Transverse colon (tissue), 4 donors: ENCODE measurements at regions not wholly inside any gene's neighbourhood (a gene's known extent, or its start where the extent isn't known, plus 50 kb on each side); places are given as distances from the start of the nearest gene placed in this dataset.

Source experiments
- DNase-seq: peaks from one replicate; pipeline ENCODE4 v3.0.0-alpha.2; 2019
- H3K27ac ChIP-seq, 4 donors: fragments of 200-600 bp; sonication (generic); 2 replicates each; pipeline ENCODE4 v1.5.1; 2016 to 2018; ENCODE audit warnings: inconsistent platforms in 4 of 4
- H3K27me3 ChIP-seq: fragments of 200-600 bp; sonication (generic); 2 replicates; pipeline ENCODE4 v1.5.1; 2017; ENCODE audit warnings: inconsistent platforms
- H3K36me3 ChIP-seq, 4 donors: fragments of 200-600 bp; sonication (generic); 2 replicates each; pipeline ENCODE4 v1.5.1; 2017 to 2019; ENCODE audit warnings: inconsistent platforms in 4 of 4
- H3K4me1 ChIP-seq, 4 donors: fragments of 200-600 bp; sonication (generic); 2 replicates each; pipeline ENCODE4 v1.5.1; 2017 to 2020; ENCODE audit warnings: inconsistent platforms in 4 of 4
- H3K4me3 ChIP-seq, 4 donors: fragments of 200-600 bp; sonication (generic); 1 replicate in 1 of 4; 2 replicates in 3 of 4; pipeline versions ENCODE4 v1.5.1 to v1.6.1; 2017 to 2019; ENCODE audit warnings: inconsistent platforms in 4 of 4
- H3K9me3 ChIP-seq, 2 donors: fragments of 200-600 bp; sonication (generic); 2 replicates each; pipeline ENCODE4 v1.5.1; 2017 to 2019; ENCODE audit warnings: inconsistent platforms in 2 of 2
- CTCF ChIP-seq, 5 experiments: fragments of 200-600 bp in 3 of 5; fragments of 450-650 bp in 2 of 5; sonication (generic) in 3 of 5; IDR thresholded peaks; 1 replicate in 2 of 5; 2 replicates in 3 of 5; pipeline ENCODE4 v1.5.1; 2016 to 2017; ENCODE audit warnings: antibody characterized with exemption in 5 of 5, inconsistent platforms in 3 of 5, mild to moderate bottlenecking in 2 of 5, moderate library complexity in 1 of 5
- EP300 ChIP-seq: sonication (generic); formaldehyde crosslinking; IDR thresholded peaks from one replicate; pipeline ENCODE4 v1.6.1; 2017; ENCODE audit warnings: antibody characterized with exemption, low read depth
- POLR2A ChIP-seq: fragments of 450-650 bp; IDR thresholded peaks from one replicate; pipeline ENCODE4 v1.6.1; 2016; ENCODE audit warnings: antibody characterized with exemption, mild to moderate bottlenecking, moderate library complexity
- POLR2AphosphoS5 ChIP-seq, 3 donors: sonication (generic); formaldehyde crosslinking; IDR thresholded peaks; one replicate each; pipeline ENCODE4 v1.6.1; 2016; ENCODE audit warnings: antibody characterized with exemption in 3 of 3
- WGBS, 2 donors: methylation state at CpG; one replicate each; pipeline ENCODE4 v1.1.5; 2018; ENCODE audit warnings: low coverage in 1 of 2; 5-methylcytosine and 5-hydroxymethylcytosine counted together
- in situ Hi-C, 4 donors: fragments of 200-750 bp; cut with MboI; loops; one replicate each; pipeline versions ENCODE4 v1.15.0 to v1.15.1; 2017; ENCODE audit warnings: low sequenced_read_pairs in 3 of 4, low pct_ligation_motif_present in 1 of 4, low pct_unique_long_range_greater_than_20kb in 1 of 4
- intact Hi-C: fragments of 100-400 bp; cut with DNase I; formaldehyde crosslinking; loops from one replicate; pipeline ENCODE4 v1.15.1; 2023; ENCODE audit warnings: low total_unique reads

- 34 to 46% methylated on average over 7 of the region's 7 CpGs for WGBS, 2 donors
- no peak overlapping the region for H3K4me3 ChIP-seq
- in situ Hi-C loops = no loop called here
These were observed 434.9 kb upstream of the PABPC4L start for GRCh38 chr4:134636338-134637051.

GRCh38 chr4:134634301-134634700 is 432.7 kb upstream of the PABPC4L start:
- intact Hi-C loops = no loop called here
- WGBS, 2 donors = 59 to 67% methylated on average over 7 of the region's 7 CpGs
- in situ Hi-C loops = no loop called here

More at GRCh38 chr4:134636338-134637051, 434.9 kb upstream of the PABPC4L start:
- DNase-seq = no peak
- no peaks in the 10 kb centered on the region for H3K4me1 ChIP-seq
- no peaks in the 10 kb centered on the region for H3K9me3 ChIP-seq
- no peaks in the 10 kb centered on the region for H3K36me3 ChIP-seq
- H3K27me3 ChIP-seq = no peaks in the 10 kb centered on the region
- intact Hi-C loops = no loop called here
- TF ChIP-seq POLR2AphosphoS5 (IDR thresholded peaks at IDR 0.05) = no peak
- no peak for TF ChIP-seq EP300
- no peak for TF ChIP-seq CTCF (IDR thresholded peaks at IDR 0.05)
- no peak for TF ChIP-seq POLR2A
- H3K27ac ChIP-seq = no peak overlapping the region

GRCh38 chr4:134632056-134632455 is 430.5 kb upstream of the PABPC4L start:
- no peaks in the 10 kb centered on the region for H3K36me3 ChIP-seq
- no peaks in the 10 kb centered on the region for H3K27me3 ChIP-seq
- 88% methylated on average over 1 of the region's 1 CpG for WGBS, 2 donors
- TF ChIP-seq EP300 (no peak), POLR2AphosphoS5 (IDR thresholded peaks at IDR 0.05) (no peak), POLR2A (no peak), CTCF (IDR thresholded peaks at IDR 0.05) (no peak)
- peaks cover 0 to 17% (median 6%) of the 10 kb centered on the region in 4 donors for H3K4me1 ChIP-seq
- no peak for DNase-seq
- intact Hi-C loops = no loop called here
- no peaks in the 10 kb centered on the region for H3K9me3 ChIP-seq
- no peak overlapping the region for H3K27ac ChIP-seq
- in situ Hi-C loops = no loop called here
- H3K4me3 ChIP-seq = no peak overlapping the region

More at GRCh38 chr4:134634301-134634700, 432.7 kb upstream of the PABPC4L start:
- Histone ChIP-seq H3K4me3 (no peak overlapping the region), H3K9me3 (no peaks in the 10 kb centered on the region), H3K4me1 (no peaks in the 10 kb centered on the region), H3K27ac (no peak overlapping the region), H3K27me3 (no peaks in the 10 kb centered on the region), H3K36me3 (no peaks in the 10 kb centered on the region)
- no peak for DNase-seq
- TF ChIP-seq POLR2A (no peak), CTCF (IDR thresholded peaks at IDR 0.05) (no peak), EP300 (no peak), POLR2AphosphoS5 (IDR thresholded peaks at IDR 0.05) (no peak)

GRCh38 chr4:134628066-134628465 is 426.5 kb upstream of the PABPC4L start:
- in situ Hi-C loops = no loop called here
- H3K4me1 ChIP-seq = peaks cover 0 to 25% (median 8%) of the 10 kb centered on the region in 4 donors
- TF ChIP-seq POLR2AphosphoS5 (IDR thresholded peaks at IDR 0.05) = no peak
- TF ChIP-seq POLR2A = no peak
- TF ChIP-seq EP300 = no peak
- H3K36me3 ChIP-seq = no peaks in the 10 kb centered on the region
- H3K4me3 ChIP-seq = no peak overlapping the region
- no peak overlapping the region for H3K27ac ChIP-seq
- no peak for DNase-seq
- no peaks in the 10 kb centered on the region for H3K27me3 ChIP-seq
- H3K9me3 ChIP-seq = no peaks in the 10 kb centered on the region
- intact Hi-C loops = no loop called here
